ENCODE measurements at regions not wholly inside any gene's neighbourhood (a gene's known extent, or its start where the extent isn't known, plus 50 kb on each side); places are given as distances from the start of the nearest gene placed in this dataset.

DNA sequence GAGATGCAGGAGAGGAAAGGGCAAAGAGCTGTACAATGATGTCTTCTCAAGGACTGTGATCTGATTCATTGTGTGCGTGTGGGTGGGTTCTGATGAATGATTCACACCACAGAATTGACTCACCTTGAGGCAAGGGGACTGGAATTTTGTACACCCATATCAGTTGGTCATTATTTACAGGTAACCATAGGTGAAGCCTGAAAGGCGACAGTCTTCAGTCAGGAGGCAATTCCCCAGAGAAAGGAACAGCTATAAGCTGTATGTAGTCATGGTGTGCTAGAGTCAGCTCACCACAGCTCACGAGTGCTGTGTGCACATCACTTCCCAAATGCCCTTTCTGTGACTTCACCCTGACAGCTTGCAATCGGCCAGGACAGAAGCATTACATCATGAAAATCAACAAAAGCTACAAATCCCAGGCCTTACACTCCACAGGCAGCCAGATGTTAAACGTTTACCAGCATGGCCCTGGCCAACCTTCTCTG lies 87.6 kb upstream of the RPS23 start:
- Histone ChIP-seq H3K36me3 (replicated peaks) (no peaks in the 10 kb centered on the region), H3K27ac (peak overlapping the region; percentile 69), H3K4me3 (ENCODE audit: low read depth, low read length) (no peak overlapping the region), H3K27me3 (replicated peaks) (no peaks in the 10 kb centered on the region)
- TF ChIP-seq, protein P1, sequence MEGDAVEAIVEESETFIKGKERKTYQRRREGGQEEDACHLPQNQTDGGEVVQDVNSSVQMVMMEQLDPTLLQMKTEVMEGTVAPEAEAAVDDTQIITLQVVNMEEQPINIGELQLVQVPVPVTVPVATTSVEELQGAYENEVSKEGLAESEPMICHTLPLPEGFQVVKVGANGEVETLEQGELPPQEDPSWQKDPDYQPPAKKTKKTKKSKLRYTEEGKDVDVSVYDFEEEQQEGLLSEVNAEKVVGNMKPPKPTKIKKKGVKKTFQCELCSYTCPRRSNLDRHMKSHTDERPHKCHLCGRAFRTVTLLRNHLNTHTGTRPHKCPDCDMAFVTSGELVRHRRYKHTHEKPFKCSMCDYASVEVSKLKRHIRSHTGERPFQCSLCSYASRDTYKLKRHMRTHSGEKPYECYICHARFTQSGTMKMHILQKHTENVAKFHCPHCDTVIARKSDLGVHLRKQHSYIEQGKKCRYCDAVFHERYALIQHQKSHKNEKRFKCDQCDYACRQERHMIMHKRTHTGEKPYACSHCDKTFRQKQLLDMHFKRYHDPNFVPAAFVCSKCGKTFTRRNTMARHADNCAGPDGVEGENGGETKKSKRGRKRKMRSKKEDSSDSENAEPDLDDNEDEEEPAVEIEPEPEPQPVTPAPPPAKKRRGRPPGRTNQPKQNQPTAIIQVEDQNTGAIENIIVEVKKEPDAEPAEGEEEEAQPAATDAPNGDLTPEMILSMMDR (IDR thresholded peaks at IDR 0.05; ENCODE audit: low read depth, low read length, missing control alignments): no peak
- DNase-seq: peak; percentile 92
- in situ Hi-C loops (cut with HindIII; ENCODE audit: low pct_ligation_motif_present, low sequenced_read_pairs): no loop called here

DNA sequence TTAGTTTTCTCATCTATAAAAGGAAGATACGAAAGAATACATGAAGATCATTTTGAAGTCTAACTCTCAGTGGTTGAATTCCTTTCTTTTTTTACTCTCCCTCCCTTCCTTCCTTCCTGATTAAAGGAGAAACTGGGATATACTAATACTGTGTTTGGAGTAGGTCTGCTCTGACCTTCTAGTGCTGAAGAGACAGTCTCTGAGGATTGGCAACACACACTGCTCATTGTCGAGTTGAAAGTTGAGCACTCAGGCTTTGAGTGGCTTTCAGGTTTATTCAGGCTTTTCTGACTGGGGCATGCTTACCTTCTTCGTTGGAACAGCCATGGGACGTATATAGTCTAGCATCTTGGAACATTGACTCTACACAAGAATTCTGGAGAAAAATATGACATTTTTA lies 86.9 kb upstream of the RPS23 start:
- TF ChIP-seq, protein P1 (IDR thresholded peaks at IDR 0.05; ENCODE audit: low read depth, low read length, missing control alignments): no peak
- H3K4me3 ChIP-seq (ENCODE audit: low read depth, low read length): no peak overlapping the region
- DNase-seq: no peak

DNA sequence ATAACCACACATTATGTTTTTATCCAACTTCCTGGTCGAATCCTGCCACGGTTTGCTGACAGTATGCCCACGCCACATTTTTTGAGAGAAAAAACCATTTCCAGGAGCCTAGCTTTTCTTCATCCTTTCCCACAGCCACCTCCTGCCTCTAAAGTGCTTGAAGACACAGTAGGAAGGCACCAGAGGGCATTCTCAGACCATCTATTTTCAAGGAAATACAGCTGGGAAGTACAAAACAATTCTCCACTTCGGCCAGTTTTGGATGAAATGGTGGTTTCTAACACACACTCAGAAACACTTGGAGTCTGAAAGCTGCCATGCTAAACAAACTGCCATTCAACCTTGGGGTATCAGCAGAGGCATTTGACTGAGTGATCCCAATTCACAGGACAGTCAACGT lies 86.3 kb upstream of the RPS23 start:
- no peak overlapping the region for H3K4me3 ChIP-seq (ENCODE audit: low read depth, low read length)
- DNase-seq: peak; percentile 75
- H3K36me3 ChIP-seq (replicated peaks): no peaks in the 10 kb centered on the region
- in situ Hi-C loops (cut with HindIII; ENCODE audit: low pct_ligation_motif_present, low sequenced_read_pairs): no loop called here
- TF ChIP-seq, protein P1 (IDR thresholded peaks at IDR 0.05; ENCODE audit: low read depth, low read length, missing control alignments): peak; percentile 68
- H3K27ac ChIP-seq: peak overlapping the region; percentile 69
- no peaks in the 10 kb centered on the region for H3K27me3 ChIP-seq (replicated peaks)

More for the DNA sequence above, 86.9 kb upstream of the RPS23 start:
- Histone ChIP-seq H3K27ac (peak overlapping the region; percentile 69), H3K36me3 (replicated peaks) (no peaks in the 10 kb centered on the region), H3K27me3 (replicated peaks) (no peaks in the 10 kb centered on the region)
- in situ Hi-C loops (cut with HindIII; ENCODE audit: low pct_ligation_motif_present, low sequenced_read_pairs): no loop called here

DNA sequence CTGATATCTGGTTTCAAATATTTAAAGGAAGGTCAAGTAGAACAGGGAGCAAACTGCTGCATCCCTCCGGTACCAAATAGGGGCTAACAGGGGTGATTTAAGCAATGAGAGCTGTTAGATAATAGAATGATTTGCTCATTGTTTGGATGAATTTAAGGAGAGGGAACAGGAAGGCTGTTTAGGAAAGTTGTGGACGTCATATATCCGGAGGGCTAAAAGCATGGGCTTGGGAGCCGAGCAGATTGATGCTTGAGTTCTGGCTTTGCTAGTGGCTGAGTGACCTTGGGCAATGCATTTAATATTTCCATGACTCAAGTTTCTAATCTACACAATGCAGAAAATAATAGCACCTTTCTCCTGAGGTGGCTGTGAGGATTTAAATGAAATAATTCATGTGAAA lies 85.4 kb upstream of the RPS23 start:
- no peaks in the 10 kb centered on the region for H3K36me3 ChIP-seq (replicated peaks)
- no peak for DNase-seq
- H3K4me3 ChIP-seq (ENCODE audit: low read depth, low read length): no peak overlapping the region
- H3K27me3 ChIP-seq (replicated peaks): no peaks in the 10 kb centered on the region
- TF ChIP-seq, protein P1 (IDR thresholded peaks at IDR 0.05; ENCODE audit: low read depth, low read length, missing control alignments): no peak
- in situ Hi-C loops (cut with HindIII; ENCODE audit: low pct_ligation_motif_present, low sequenced_read_pairs): no loop called here
- no peak overlapping the region for H3K27ac ChIP-seq

DNA sequence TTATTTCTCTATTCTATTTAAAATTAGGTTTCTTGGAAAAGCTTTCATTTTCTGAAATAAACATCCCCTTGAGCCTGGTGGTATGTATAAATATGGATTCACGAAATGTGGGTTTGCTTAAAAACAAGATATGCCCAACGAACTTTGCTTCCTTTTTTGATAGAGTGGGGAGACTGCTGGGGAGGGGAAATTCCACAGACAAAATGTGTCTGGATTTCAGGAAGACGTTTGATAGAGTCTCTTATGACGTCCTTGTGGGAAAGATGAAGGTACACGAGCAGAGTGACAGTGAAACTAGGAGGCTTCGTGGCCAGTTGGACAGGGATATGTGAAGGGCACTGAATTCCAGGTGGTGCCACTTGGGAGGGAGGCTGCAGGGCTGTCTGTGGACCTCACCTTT lies 84.5 kb upstream of the RPS23 start:
- no peaks in the 10 kb centered on the region for H3K27me3 ChIP-seq (replicated peaks)
- H3K36me3 ChIP-seq (replicated peaks): no peaks in the 10 kb centered on the region
- H3K4me3 ChIP-seq (ENCODE audit: low read depth, low read length): no peak overlapping the region
- DNase-seq: peak; percentile 26
- TF ChIP-seq, protein P1 (IDR thresholded peaks at IDR 0.05; ENCODE audit: low read depth, low read length, missing control alignments): no peak
- in situ Hi-C loops (cut with HindIII; ENCODE audit: low pct_ligation_motif_present, low sequenced_read_pairs): no loop called here
- H3K27ac ChIP-seq: no peak overlapping the region

DNA sequence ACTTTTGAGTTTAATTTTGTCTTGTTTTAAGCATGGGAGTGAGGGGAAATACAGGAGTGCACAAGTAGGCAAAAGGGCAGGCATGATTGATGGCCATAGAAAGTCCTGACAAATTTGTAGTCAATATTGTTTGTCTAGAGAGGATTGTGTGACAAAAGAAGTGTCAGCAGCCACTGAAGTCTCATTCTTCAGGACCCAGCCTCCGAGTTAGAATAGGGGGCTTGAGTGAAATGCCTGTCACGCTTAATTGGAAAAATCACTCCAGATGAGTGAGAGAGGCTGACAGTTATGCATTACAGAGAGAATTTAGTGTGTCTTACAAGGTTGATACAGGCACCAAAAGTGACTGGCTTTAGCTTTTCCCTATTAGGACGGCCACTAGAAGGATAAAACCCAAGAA lies 81.9 kb upstream of the RPS23 start:
- TF ChIP-seq, protein P1 (IDR thresholded peaks at IDR 0.05; ENCODE audit: low read depth, low read length, missing control alignments): no peak
- in situ Hi-C loops (cut with HindIII; ENCODE audit: low pct_ligation_motif_present, low sequenced_read_pairs): no loop called here
- no peaks in the 10 kb centered on the region for H3K36me3 ChIP-seq (replicated peaks)

More for the DNA sequence above, 81.9 kb upstream of the RPS23 start:
- H3K27me3 ChIP-seq (replicated peaks): no peaks in the 10 kb centered on the region
- no peak overlapping the region for H3K27ac ChIP-seq
- no peak overlapping the region for H3K4me3 ChIP-seq (ENCODE audit: low read depth, low read length)
- no peak for DNase-seq
